Uterus (tissue), 3 donors: ENCODE measurements at regions not wholly inside any gene's neighbourhood (a gene's known extent, or its start where the extent isn't known, plus 50 kb on each side); places are given as distances from the start of the nearest gene placed in this dataset.
A peak's percentile ranks its signal among the peaks of the same experiment; 100 is the strongest.
"Not testable (repeated sequence)": the region's sequence is repeated elsewhere in the genome, so short reads cannot be mapped to it uniquely, and the experiment has no call there.

Source experiments
- DNase-seq, 2 donors: peaks; one replicate each; pipeline ENCODE4 v3.0.0-alpha.2; 2019 to 2020
- H3K27ac ChIP-seq, 2 donors: fragments of 200-600 bp; sonication (generic); 1 replicate in 1 of 2; 2 replicates in 1 of 2; pipeline ENCODE4 v1.5.1; 2016 to 2018
- H3K27me3 ChIP-seq, 2 donors: fragments of 200-600 bp; sonication (generic); one replicate each; pipeline ENCODE4 v1.5.1; 2018 to 2019; ENCODE audit warnings: control low read depth in 1 of 2
- H3K36me3 ChIP-seq, 2 donors: fragments of 200-600 bp; sonication (generic); one replicate each; pipeline ENCODE4 v1.5.1; 2019; ENCODE audit warnings: control low read depth in 1 of 2
- H3K4me1 ChIP-seq, 2 donors: fragments of 200-600 bp; sonication (generic); one replicate each; pipeline ENCODE4 v1.5.1; 2018 to 2019; ENCODE audit warnings: control low read depth in 1 of 2
- H3K4me3 ChIP-seq, 2 donors: fragments of 200-600 bp; sonication (generic); 1 replicate in 1 of 2; 2 replicates in 1 of 2; pipeline ENCODE4 v1.5.1; 2018 to 2019; ENCODE audit warnings: mild to moderate bottlenecking in 1 of 2
- H3K9me3 ChIP-seq, 2 donors: fragments of 200-600 bp; sonication (generic); one replicate each; pipeline ENCODE4 v1.5.1; 2019; ENCODE audit warnings: control low read depth in 1 of 2
- CTCF ChIP-seq, 4 experiments: fragments of 200-600 bp in 2 of 4; fragments of 450-650 bp in 2 of 4; sonication (generic) in 2 of 4; IDR thresholded peaks; one replicate each; pipeline ENCODE4 v1.5.1; 2016 to 2019; ENCODE audit warnings: antibody characterized with exemption in 4 of 4, mild to moderate bottlenecking in 2 of 4, moderate library complexity in 1 of 4
- POLR2A ChIP-seq, 2 donors: fragments of 450-650 bp; IDR thresholded peaks; one replicate each; pipeline ENCODE4 v1.6.1; 2016; ENCODE audit warnings: antibody characterized with exemption in 2 of 2, mild to moderate bottlenecking in 1 of 2, moderate library complexity in 1 of 2
- intact Hi-C: fragments of 100-400 bp; cut with DNase I; formaldehyde crosslinking; loops from one replicate; pipeline ENCODE4 v1.15.1; 2023; ENCODE audit warnings: low total_unique reads
- donor health status: DM: yes; HTN: yes; CAD: no.

GRCh38 chr2:12915787-12916186 lies 199.1 kb downstream of the TRIB2 start:
- intact Hi-C loops: no loop called here

GRCh38 chr2:12918138-12918834 lies 201.6 kb downstream of the TRIB2 start:
- no peak for TF ChIP-seq POLR2A (IDR thresholded peaks at IDR 0.05)
- TF ChIP-seq CTCF (IDR thresholded peaks at IDR 0.05): no peak
- Histone ChIP-seq H3K9me3 (no peaks in the 10 kb centered on the region), H3K27me3 (no peaks in the 10 kb centered on the region), H3K4me3 (no peak overlapping the region), H3K36me3 (no peaks in the 10 kb centered on the region), H3K27ac (peak overlapping the region; percentile 52 to 63), H3K4me1 (no peaks in the 10 kb centered on the region)
- intact Hi-C loops: no loop called here
- DNase-seq: no peak

More at GRCh38 chr2:12915787-12916186, 199.1 kb downstream of the TRIB2 start:
- no peaks in the 10 kb centered on the region for H3K9me3 ChIP-seq
- no peaks in the 10 kb centered on the region for H3K4me1 ChIP-seq
- no peaks in the 10 kb centered on the region for H3K36me3 ChIP-seq
- DNase-seq: no peak
- TF ChIP-seq POLR2A (IDR thresholded peaks at IDR 0.05): no peak
- TF ChIP-seq CTCF (IDR thresholded peaks at IDR 0.05): no peak
- no peak overlapping the region for H3K4me3 ChIP-seq
- no peaks in the 10 kb centered on the region for H3K27me3 ChIP-seq
- no peak overlapping the region for H3K27ac ChIP-seq

- H3K27me3 ChIP-seq: no peaks in the 10 kb centered on the region
- no peak for TF ChIP-seq POLR2A (IDR thresholded peaks at IDR 0.05)
- TF ChIP-seq CTCF (IDR thresholded peaks at IDR 0.05): no peak
- intact Hi-C loops: no loop called here
- peak; percentile 78 to 81 for DNase-seq
- H3K4me1 ChIP-seq: no peaks in the 10 kb centered on the region
- H3K27ac ChIP-seq: peak overlapping the region; percentile 52 to 63
- no peaks in the 10 kb centered on the region for H3K9me3 ChIP-seq
- no peaks in the 10 kb centered on the region for H3K36me3 ChIP-seq
- no peak overlapping the region for H3K4me3 ChIP-seq
These were observed 202.2 kb downstream of the TRIB2 start for GRCh38 chr2:12918835-12919445.

- no peak for TF ChIP-seq POLR2A (IDR thresholded peaks at IDR 0.05)
- no peak for TF ChIP-seq CTCF (IDR thresholded peaks at IDR 0.05)
- H3K36me3 ChIP-seq: no peaks in the 10 kb centered on the region
- no peaks in the 10 kb centered on the region for H3K27me3 ChIP-seq
- no peak overlapping the region for H3K4me3 ChIP-seq
- H3K27ac ChIP-seq: no peak overlapping the region
- intact Hi-C loops: no loop called here
- no peak for DNase-seq
- H3K4me1 ChIP-seq: no peaks in the 10 kb centered on the region
- no peaks in the 10 kb centered on the region for H3K9me3 ChIP-seq
These were observed 204.6 kb downstream of the TRIB2 start for GRCh38 chr2:12921321-12921720.

GRCh38 chr2:12923907-12924610 lies 207.3 kb downstream of the TRIB2 start:
- DNase-seq: no peak
- TF ChIP-seq POLR2A (IDR thresholded peaks at IDR 0.05) (no peak), CTCF (IDR thresholded peaks at IDR 0.05) (no peak)
- Histone ChIP-seq H3K27ac (no peak overlapping the region), H3K27me3 (no peaks in the 10 kb centered on the region), H3K4me1 (no peaks in the 10 kb centered on the region), H3K9me3 (no peaks in the 10 kb centered on the region), H3K36me3 (no peaks in the 10 kb centered on the region), H3K4me3 (no peak overlapping the region)
- intact Hi-C loops: no loop called here

GRCh38 chr2:12926641-12927040 lies 209.9 kb downstream of the TRIB2 start:
- H3K27ac ChIP-seq, H3K36me3 ChIP-seq, intact Hi-C loops, DNase-seq, H3K27me3 ChIP-seq, H3K4me3 ChIP-seq, H3K4me1 ChIP-seq, H3K9me3 ChIP-seq: not testable (repeated sequence)
